ENCODE measurements at regions not wholly inside any gene's neighbourhood (a gene's known extent, or its start where the extent isn't known, plus 50 kb on each side); places are given as distances from the start of the nearest gene placed in this dataset.

- no peak for TF ChIP-seq POLR2A (IDR thresholded peaks at IDR 0.05)
- TF ChIP-seq CTCF (IDR thresholded peaks at IDR 0.05) = no peak
Measured at GRCh38 chr17:37802061-37802595, 57.3 kb upstream of the HNF1B start.

All from uterus (tissue), 2 donors.